Bronchial epithelial cell (primary cell): ENCODE measurements at regions not wholly inside any gene's neighbourhood (a gene's known extent, or its start where the extent isn't known, plus 50 kb on each side); places are given as distances from the start of the nearest gene placed in this dataset.
"Not testable (repeated sequence)": the region's sequence is repeated elsewhere in the genome, so short reads cannot be mapped to it uniquely, and the experiment has no call there.

Source experiments
- DNase-seq: peaks from one replicate; pipeline ENCODE4 v3.0.0-alpha.2; 2010; ENCODE audit warnings: low read depth
- FAIRE-seq: peaks from 2 replicates; lab custom pipeline; 2011; peaks lifted over from hg19 to GRCh38; lab: Jason Lieb, UNC
- H3K27me3 ChIP-seq: 2 replicates; pipeline ENCODE4 v1.5.1; 2011; ENCODE audit warnings: low read length; ENCODE audit not compliant: control insufficient read depth, insufficient read depth
- H3K36me3 ChIP-seq: 2 replicates; pipeline ENCODE4 v1.5.1; 2011; ENCODE audit warnings: low read length; ENCODE audit not compliant: control insufficient read depth, insufficient read depth
- H3K4me3 ChIP-seq: 2 replicates; pipeline ENCODE4 v1.5.1; 2011; ENCODE audit warnings: mild to moderate bottlenecking, low read depth, low read length, control low read depth
- TF ChIP-seq, protein P1 (sequence below): IDR thresholded peaks from 2 replicates; pipeline ENCODE4 v1.5.1; 2011; ENCODE audit warnings: mild to moderate bottlenecking, moderate library complexity, low read length, control low read depth, inconsistent platforms; ENCODE audit not compliant: insufficient read depth, severe bottlenecking

DNA sequence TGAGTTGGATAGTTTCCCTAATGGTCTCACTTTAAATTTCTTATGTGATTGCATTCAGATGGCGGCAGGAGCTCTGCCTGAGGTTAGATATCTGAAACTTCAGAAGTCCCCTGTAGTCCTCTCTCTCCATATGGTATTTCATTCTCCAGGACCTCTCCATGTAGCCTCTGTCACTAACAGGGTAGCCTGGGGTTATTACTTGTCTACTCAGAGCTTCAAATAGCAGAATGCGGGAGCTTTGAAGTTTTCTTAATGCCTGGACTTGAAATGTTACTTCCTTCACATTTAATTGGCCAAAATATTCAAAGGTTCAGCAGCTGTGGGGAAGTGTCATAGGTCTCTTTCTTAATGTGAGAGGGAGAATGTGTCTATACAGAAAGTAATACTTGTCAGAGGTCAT is 1370.4 kb downstream of the GRIK2 start:
- no peak overlapping the region for H3K4me3 ChIP-seq
- TF ChIP-seq, protein P1, sequence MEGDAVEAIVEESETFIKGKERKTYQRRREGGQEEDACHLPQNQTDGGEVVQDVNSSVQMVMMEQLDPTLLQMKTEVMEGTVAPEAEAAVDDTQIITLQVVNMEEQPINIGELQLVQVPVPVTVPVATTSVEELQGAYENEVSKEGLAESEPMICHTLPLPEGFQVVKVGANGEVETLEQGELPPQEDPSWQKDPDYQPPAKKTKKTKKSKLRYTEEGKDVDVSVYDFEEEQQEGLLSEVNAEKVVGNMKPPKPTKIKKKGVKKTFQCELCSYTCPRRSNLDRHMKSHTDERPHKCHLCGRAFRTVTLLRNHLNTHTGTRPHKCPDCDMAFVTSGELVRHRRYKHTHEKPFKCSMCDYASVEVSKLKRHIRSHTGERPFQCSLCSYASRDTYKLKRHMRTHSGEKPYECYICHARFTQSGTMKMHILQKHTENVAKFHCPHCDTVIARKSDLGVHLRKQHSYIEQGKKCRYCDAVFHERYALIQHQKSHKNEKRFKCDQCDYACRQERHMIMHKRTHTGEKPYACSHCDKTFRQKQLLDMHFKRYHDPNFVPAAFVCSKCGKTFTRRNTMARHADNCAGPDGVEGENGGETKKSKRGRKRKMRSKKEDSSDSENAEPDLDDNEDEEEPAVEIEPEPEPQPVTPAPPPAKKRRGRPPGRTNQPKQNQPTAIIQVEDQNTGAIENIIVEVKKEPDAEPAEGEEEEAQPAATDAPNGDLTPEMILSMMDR, result no peak
- H3K27me3 ChIP-seq, result no peaks in the 10 kb centered on the region
- H3K36me3 ChIP-seq, result no peaks in the 10 kb centered on the region
- FAIRE-seq, result no peak
- no peak for DNase-seq

DNA sequence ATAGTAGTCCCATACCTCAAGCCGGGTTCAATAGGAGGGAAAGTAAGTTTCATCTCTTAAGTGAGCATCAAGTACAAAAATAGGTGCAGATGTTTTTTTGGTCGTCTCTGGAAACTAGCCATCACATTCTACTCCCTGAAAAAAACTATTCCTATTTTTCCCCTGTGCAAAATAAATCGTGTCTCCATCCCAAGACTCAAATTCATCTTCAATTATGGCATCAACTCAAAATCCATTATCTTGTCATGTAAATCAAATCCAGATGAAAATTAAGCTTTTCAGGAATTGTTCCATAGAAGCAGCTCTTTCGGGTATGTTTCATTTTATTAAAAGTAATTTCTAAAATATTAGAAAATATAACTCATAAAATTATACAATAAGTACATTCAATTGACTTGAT is 1368.4 kb downstream of the GRIK2 start:
- no peak for DNase-seq
- H3K27me3 ChIP-seq, result no peaks in the 10 kb centered on the region
- FAIRE-seq, result no peak
- TF ChIP-seq, protein P1, result no peak
- H3K4me3 ChIP-seq, result no peak overlapping the region
- no peaks in the 10 kb centered on the region for H3K36me3 ChIP-seq

DNA sequence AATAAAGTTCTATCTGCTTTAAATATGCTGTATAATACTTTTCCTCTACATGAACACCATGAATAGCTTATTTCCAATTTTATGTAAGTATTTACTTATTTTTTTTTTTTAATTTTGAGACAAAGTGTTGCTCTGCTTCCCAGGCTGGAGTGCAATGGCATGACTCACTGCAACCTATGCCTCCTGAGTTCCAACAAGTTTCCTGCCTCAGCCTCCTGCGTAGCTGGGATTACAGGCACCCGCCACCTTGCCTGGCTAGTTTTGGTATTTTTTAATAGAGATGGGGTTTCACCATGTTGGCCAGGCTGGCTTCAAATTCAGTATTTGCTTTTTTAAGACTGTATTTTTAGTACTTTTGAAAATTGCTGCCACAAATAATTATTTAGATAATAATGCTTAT is 1365.9 kb downstream of the GRIK2 start:
- TF ChIP-seq, protein P1, result no peak
- Histone ChIP-seq H3K4me3 (no peak overlapping the region), H3K27me3 (no peaks in the 10 kb centered on the region), H3K36me3 (no peaks in the 10 kb centered on the region)
- DNase-seq, result no peak
- no peak for FAIRE-seq

DNA sequence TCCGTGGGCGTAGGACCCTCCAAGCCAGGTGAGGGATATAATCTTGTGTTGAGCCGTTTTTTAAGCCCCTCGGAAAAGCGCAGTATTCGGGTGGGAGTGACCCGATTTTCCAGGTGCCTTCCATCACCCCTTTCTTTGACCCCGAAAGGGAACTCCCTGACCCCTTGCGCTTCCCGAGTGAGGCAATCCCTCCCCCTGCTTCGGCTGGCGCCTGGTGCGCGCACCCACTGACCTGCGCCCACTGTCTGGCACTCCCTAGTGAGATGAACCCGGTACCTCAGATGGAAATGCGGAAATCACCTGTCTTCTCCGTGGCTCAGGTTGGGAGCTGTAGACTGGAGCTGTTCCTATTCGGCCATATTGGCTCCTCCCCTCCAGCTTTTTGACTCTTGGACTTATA is 1365.0 kb downstream of the GRIK2 start:
- not testable (repeated sequence) for H3K27me3 ChIP-seq, DNase-seq, H3K36me3 ChIP-seq, FAIRE-seq, H3K4me3 ChIP-seq

DNA sequence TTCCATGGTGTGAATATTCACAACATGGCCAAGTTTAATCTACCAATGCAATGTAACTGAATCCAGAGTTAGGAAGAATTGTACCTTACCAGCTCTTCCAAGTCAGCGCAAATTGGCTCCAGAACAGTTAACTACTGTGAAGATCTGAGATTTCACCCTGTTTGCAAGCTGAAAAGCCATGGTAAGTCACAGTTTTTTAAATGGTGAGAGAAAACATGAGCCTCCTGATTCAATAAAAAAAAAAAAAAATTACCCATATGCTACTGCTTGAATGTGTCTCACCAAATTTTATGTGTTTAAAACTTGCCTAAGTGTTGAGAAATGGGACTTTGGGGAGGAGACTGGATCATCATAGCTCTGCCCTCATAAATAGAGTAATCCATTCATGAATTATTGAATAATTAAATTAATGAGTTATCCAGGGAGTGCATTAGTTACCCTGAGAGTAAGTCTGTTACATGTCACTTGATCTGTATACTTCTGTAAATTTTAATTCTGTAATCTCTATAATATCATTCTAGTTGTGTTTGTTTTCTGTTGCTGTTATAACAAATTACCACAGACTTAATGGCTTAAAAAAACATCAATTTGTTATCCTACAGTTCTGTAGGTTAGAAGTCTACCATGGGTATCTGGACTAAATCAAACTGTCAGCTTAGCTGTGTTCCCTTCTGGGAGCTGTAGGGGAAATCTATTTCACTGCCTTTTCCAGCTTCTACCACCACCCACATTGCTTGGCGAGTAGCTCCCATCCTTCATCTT is 1355.9 kb downstream of the GRIK2 start:
- no peak for DNase-seq
- H3K4me3 ChIP-seq, result no peak overlapping the region
- no peak for FAIRE-seq
- no peaks in the 10 kb centered on the region for H3K36me3 ChIP-seq
- TF ChIP-seq, protein P1, result no peak
- H3K27me3 ChIP-seq, result no peaks in the 10 kb centered on the region

DNA sequence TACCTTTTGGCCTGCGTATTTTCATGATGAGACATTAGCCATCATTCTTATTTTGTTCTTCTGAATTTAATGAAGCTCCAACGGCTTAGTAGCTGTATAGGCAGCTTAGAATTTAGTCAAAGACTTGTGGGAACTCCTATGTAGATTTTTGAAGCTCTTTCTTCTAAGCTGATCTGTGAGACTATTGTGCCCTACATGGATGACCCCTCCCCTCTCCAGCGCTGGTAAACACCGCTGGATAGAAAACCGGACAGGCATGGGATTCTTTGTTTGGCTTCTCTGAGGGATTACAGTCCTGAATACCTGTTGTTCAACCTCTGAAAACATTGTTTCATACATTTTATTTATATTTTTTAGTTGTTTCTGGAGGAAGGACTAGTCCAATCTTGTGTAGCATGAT is 1353.4 kb downstream of the GRIK2 start:
- Histone ChIP-seq H3K27me3 (no peaks in the 10 kb centered on the region), H3K4me3 (no peak overlapping the region), H3K36me3 (no peaks in the 10 kb centered on the region)
- TF ChIP-seq, protein P1, result no peak
- FAIRE-seq (no peak), DNase-seq (no peak)
